Fibroblast of mammary gland (primary cell): ENCODE measurements at regions not wholly inside any gene's neighbourhood (a gene's known extent, or its start where the extent isn't known, plus 50 kb on each side); places are given as distances from the start of the nearest gene placed in this dataset.
"Not testable (repeated sequence)": the region's sequence is repeated elsewhere in the genome, so short reads cannot be mapped to it uniquely, and the experiment has no call there.

Source experiments
- DNase-seq: peaks from one replicate; pipeline ENCODE4 v3.0.0-alpha.2; 2010; ENCODE audit warnings: low read depth
- H3K4me3 ChIP-seq: 2 replicates; pipeline ENCODE4 v1.5.1; 2011; ENCODE audit warnings: low read depth, mild to moderate bottlenecking, low read length, moderate library complexity; ENCODE audit not compliant: control insufficient read depth
- CTCF ChIP-seq: conservative IDR thresholded peaks from 2 replicates; pipeline ENCODE4 v1.5.1; 2011; ENCODE audit warnings: low read depth, low read length, inconsistent platforms; ENCODE audit not compliant: control insufficient read depth, insufficient read depth

- no peak for TF ChIP-seq CTCF
- DNase-seq = no peak
- no peak overlapping the region for H3K4me3 ChIP-seq
Measured at GRCh38 chr10:16186564-16186963, 250.2 kb upstream of the PTER start.

GRCh38 chr10:16187161-16187560 lies 249.6 kb upstream of the PTER start:
- TF ChIP-seq CTCF = no peak
- DNase-seq = no peak
- H3K4me3 ChIP-seq = no peak overlapping the region

- H3K4me3 ChIP-seq = no peak overlapping the region
- peak; percentile 0 for DNase-seq
- no peak for TF ChIP-seq CTCF
Measured at GRCh38 chr10:16192337-16192736, 244.5 kb upstream of the PTER start.

DNA sequence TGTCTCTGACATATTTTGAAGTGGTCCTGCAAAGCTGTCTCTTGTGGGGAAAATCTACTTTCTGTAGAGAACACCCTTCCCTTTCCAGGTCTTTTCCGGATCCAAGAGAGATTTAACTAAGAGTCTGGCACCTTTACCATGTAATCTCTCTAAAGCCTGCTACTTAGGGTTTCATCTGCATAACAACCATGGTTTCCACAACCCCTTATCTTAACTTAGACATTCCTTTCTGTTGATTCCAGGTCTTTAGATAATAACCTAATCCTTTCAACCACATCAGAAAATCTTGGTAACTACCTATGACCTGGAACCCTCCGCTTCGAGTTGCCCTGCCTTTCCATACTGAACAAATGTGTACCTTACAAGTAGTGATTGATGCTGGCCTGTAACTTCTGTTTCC lies 243.6 kb upstream of the PTER start:
- no peak for TF ChIP-seq CTCF
- DNase-seq = no peak
- no peak overlapping the region for H3K4me3 ChIP-seq

- TF ChIP-seq CTCF = no peak
- no peak for DNase-seq
- no peak overlapping the region for H3K4me3 ChIP-seq
Measured at GRCh38 chr10:16195178-16195769, 241.5 kb upstream of the PTER start.

- no peak for DNase-seq
- no peak overlapping the region for H3K4me3 ChIP-seq
- TF ChIP-seq CTCF = no peak
Measured at GRCh38 chr10:16195894-16196293, 240.9 kb upstream of the PTER start.

- no peak for TF ChIP-seq CTCF
- DNase-seq = no peak
- no peak overlapping the region for H3K4me3 ChIP-seq
Measured at GRCh38 chr10:16199216-16199615, 237.6 kb upstream of the PTER start.

GRCh38 chr10:16223618-16224017 lies 213.2 kb upstream of the PTER start:
- H3K4me3 ChIP-seq, DNase-seq: not testable (repeated sequence)
